ENCODE measurements at regions not wholly inside any gene's neighbourhood (a gene's known extent, or its start where the extent isn't known, plus 50 kb on each side); places are given as distances from the start of the nearest gene placed in this dataset.
"Not testable (repeated sequence)": the region's sequence is repeated elsewhere in the genome, so short reads cannot be mapped to it uniquely, and the experiment has no call there.

DNA sequence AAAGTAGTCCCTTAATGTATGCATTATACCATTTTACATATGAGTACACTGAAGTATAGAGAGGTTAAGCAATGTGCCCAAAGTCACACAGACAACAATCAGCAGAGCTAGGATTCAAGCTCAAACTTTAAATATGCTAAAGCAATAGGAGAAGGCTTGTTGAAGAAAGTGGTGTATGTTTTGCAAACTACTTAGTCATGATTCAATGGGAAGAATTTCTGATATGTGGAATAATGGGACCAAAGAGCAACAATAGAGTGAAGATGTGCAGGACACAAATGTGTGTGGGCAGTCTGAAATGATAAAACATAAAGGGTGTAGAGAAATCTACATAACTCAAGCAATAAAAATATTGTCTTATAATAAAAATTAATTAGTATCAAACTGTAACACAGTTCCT is 109.0 kb upstream of the ARSJ start:
- no peak for DNase-seq

DNA sequence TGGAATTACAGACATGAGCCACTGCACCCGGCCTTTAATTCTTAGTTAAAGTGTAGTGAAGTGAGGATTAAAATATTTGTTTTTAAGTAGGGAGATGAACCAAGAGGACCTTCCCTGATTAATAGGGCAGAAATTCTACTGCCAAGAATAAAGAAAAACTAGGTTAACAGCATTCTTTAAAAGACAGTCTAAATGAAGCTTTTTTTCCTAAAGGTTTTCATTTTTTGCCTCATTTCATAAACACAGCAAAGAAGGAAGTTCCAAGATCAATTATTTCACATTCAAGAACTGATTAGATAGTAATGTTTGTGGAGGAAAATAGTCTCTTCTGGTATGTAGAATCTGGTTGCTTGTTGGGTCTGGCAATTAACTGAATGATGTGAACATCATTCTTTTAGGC is 112.1 kb upstream of the ARSJ start:
- no peak for DNase-seq

DNA sequence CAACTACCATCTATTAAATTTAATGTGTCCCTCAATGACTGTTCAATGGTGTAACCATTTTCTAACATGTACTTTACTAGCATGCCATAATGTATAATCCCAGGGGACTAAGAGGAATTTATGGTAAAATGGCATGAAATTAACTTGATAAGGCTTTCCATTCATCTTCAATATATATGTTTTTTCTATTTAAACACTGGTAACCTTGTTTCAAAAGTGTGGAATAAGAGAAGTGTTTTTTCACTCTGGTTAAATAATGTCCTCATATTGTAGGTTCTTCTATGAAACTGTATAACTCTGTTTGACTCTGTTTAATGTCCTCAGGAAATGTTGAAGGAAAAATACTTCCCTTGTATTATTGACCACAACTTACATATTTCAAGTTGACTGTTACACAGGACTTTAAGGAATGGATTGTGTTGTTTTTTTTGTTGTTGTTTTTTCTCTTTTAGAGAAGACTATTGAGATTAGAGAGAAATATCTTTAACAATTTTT is 113.8 kb upstream of the ARSJ start:
- no peak for DNase-seq

DNA sequence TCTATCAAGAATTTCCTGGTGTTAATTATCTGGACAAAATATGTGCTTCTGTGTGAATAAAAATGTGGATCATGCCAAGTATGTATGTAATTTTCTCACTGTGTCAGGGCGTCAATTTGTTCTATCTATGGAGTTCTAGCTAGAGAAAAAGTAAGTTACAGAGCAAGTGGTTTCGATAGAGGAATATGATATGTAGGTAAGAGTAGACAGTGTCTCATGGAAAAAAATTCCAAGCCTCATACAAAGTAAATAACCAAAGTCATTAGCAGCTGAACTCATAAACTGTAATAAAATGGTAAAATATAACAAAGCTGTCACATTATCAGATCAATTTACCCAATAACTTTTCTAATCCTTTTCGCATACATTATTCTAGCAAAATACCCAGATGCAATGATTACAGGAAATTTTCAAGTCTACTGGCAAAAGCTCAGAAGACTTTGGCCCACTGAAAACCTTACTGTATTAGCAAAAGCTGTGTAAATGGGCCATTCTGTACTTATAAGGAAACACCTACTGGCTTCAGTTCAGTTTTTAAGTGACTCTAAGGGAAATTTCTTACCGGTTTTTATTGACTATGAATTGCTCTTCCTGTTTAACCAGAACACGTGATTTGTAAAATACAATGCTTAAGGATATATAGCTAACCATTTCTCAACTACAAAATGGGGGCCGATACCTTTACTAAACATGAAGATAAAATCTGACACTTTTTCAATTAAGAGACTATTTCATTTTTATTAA is 121.0 kb upstream of the ARSJ start:
- no peak for DNase-seq

DNA sequence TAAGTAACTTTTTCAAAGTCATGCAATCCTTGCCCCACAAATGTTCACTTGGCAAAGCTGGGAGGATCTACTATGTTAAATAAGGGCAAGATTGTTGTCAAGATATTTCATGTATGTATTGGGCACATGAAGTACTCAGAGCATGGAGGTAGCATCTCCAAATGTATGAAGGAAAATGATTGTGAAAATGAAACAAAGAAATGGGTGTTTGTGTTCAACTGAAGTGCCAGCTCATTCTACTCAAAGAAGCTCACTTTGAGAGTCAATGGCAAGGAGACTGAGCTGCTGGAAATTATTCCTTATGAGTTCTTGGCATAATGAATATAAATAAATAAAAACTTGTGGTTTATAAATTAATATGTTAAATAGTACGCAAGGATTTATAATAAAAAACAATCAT is 124.5 kb upstream of the ARSJ start:
- no peak for DNase-seq

DNA sequence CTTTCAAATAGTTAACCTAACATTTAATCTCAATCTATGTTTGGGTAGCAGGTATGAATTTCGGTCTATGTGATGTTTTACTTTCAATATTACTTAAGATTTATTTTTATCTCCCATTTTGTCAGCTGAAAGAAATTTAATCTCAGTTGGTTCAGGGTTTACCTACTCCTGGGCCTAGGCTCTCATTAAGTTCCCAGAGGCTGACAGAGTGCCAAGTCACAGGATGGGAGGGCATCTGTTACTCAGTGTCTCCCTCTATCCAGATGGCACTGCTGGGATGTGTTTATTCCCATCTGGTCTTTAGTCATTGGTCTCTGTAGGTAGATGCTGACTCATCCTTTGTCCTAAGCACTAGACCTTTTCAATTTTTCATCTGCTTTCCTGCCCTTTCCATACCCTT is 129.4 kb upstream of the ARSJ start:
- no peak for DNase-seq

DNA sequence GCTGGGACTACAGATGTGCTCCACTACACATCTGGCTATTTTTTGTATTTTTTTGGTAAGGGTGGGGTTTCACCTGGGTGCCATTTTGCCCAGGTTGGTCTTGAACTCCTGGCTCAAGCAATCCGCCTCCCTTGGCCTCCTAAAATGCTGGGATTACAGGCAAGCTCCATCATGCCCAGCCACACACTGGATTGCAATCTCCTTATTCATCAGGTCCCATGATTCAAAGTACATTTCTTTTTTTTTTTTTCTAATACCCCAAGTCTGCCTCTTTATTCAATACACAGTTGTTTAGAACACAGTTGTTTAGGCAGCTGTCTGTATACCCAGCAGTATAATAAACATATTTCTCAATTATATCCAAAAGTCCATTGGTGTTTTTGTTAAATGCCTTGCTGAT is 130.3 kb upstream of the ARSJ start:
- DNase-seq: no peak

DNA sequence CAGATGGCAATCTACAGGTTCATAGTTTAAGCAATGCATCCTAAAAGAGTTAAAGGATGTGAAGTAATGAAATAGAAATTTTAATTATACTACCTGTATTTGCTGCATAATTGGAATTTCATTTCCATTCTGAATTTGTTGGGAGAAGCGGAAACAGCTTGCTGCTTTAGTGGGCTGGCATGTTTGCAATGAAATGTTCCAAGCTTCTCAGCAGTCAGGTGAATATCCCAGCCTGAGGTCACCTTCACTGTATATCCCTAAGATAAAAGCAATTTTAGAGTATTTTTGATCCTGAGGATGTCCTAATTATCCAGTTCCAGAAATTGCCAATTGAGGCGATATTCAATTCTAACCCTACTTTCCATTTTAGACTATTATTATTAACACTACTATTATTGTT is 136.1 kb upstream of the ARSJ start:
- DNase-seq: no peak

DNA sequence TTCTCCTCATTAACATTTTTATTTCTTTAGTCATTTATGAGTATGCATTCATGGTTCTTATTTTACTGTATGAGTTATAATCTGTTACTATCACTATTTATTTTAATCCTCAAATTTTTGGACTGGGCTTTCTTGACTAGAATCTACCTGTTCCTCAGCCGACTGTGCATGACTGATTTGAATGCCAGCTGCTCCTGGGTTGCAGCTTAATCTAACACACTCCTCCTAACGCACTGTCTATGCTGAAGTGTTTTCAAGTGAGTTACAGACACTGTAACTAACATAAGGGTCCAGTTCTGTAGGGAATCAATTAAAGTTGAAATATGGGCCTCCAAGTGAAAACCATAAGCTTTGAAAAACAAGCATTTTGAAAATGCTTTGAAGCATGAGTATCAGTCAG is 137.4 kb upstream of the ARSJ start:
- peak; percentile 8 for DNase-seq

DNA sequence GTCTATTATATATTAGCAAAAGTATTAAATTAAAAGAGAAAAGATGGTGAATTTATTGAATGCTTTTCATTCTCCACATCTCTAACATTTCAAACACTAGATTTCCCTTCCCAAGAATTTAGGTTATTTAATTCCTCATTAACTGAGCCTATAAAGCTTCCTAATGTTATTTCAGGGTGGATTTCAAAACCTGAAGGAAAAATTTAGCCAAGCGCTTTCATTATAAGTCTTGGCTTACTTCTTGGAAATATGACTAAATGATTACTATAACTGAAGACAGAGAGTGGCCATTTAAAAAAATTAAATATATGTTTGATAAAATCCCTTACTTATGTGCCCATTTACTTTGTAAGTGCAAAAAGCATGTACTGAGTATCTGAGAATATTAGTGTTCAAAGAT is 141.8 kb upstream of the ARSJ start:
- DNase-seq: no peak

DNA sequence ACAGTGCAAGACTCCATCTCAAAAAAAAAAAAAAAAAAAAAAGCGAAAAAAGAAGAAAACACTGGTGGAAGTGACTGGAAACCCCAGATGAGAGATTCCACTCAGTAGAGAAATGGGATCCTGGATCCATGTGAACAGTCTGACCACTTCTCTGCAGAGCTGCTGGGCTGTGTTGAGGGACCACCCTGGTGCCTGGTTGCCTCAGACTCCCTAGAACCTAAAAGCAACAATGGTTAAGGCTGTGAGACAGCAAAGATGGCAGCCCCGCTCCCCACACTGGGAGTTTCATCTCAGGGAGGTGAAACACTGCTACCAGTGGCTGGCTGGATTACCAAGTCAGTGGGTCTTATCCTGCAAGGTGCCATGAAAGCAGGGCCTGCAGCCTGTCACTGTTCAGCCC is 152.8 kb upstream of the ARSJ start:
- no peak for DNase-seq

DNA sequence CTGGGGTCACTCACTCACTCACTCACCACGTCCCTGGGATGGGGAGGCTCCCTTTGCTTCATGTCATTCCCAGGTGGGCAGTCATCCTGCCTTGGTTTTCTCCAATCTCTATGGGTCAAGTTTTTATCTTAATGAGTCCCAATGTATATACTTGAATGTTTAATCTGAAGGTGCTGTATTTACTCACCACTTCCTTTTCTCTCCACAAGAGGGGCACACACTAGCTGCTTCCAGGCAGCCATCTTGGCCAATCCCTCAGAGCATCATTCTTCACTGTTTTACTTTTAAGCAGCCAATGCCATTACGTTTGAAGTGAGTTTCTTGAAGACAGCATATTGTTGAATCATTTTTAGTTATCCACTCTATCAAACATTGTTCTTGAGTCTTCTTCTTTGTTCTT is 153.4 kb upstream of the ARSJ start:
- DNase-seq: no peak

DNA sequence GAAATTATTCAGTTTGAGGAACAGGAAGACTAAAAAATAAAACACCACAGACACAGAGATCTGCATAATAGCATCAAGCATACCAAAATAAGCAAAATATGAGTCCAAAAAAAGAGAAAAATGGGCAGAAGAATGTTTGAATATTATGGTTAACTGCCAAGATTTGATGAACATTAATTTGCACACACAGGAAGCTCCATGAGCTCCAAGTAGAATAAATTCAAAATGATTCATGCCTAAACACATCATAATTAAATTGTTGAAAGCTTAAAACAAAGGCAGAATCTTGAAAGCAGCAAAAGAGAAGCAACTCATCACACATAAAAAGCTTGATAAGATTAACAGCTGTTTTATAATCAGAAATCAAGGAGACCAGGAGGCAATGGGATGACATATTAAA is 156.6 kb upstream of the ARSJ start:
- no peak for DNase-seq

DNA sequence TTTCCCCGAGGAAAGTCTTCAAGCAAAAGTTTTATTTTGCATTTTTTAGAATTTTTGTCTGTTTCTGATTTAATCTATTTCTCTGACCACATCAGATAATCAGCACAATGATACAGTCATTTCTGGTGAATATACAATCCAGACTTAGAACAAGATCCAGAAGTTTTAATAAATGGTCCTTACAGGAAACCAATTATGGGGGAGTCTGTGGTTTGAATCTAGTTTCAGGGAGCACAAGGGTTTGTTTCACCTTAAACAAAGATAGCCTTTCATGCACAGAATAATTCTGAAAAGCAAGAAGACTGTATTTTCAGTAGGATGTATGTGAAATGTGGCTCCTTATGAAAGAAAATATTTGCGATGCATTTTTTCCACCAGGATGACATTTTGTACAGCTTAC is 158.5 kb upstream of the ARSJ start:
- DNase-seq: no peak

DNA sequence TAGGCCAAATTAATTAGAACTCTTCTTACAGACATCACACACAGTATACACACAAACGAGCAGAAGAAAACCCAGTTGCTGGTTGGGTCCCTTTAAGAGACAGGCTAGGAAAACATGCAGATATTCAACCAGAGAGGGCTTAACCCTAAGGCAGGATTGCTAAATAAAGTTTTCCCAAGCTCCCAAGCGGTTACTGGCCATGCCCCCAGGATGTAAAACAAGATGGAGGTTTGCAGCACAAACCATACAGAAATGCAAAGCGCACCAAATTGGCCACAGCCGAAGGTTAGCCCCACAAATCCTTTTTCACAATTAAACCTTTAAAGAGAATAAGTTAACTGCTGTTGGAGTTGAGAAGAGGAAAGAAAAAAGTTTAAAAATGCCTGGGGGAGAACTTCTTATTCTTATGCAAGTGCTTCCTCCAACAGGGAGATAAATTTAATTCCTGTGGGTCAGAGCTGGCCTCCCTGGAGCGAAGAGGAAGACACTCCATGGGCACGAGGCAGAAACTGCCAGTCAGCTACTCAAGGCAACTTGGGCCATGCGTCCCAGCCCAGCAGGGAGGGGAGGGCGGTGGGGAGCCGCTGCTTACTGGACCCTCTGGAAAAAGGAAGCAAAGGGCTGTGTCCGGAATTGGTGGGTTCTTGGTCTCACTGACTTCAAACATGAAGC is 167.6 kb upstream of the ARSJ start:
- DNase-seq: no peak

DNA sequence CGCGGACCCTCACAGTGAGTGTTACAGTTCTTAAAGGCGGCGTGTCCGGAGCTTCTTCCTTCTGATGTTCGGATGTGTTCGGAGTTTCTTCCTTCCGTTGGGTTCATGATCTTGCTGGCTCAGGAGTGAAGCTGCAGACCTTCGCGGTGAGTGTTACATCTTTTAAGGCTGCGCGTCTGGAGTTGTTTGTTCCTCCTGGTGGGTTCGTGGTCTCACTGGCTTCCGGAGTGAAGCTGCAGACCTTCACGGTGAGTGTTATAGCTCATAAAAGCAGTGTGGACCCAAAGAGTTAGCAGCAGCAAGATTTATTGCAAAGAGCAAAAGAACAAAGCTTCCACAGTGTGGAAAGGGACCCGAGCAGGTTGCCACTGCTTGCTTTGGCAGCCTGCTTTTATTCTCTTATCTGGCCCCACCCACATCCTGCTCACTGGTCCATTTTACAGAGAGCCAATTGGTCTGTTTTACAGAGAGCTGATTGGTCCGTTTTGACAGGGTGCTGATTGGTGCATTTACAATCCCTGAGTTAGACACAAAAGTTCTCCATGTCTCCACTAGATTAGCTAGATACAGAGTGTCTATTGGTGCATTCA is 168.3 kb upstream of the ARSJ start:
- DNase-seq: not testable (repeated sequence)

DNA sequence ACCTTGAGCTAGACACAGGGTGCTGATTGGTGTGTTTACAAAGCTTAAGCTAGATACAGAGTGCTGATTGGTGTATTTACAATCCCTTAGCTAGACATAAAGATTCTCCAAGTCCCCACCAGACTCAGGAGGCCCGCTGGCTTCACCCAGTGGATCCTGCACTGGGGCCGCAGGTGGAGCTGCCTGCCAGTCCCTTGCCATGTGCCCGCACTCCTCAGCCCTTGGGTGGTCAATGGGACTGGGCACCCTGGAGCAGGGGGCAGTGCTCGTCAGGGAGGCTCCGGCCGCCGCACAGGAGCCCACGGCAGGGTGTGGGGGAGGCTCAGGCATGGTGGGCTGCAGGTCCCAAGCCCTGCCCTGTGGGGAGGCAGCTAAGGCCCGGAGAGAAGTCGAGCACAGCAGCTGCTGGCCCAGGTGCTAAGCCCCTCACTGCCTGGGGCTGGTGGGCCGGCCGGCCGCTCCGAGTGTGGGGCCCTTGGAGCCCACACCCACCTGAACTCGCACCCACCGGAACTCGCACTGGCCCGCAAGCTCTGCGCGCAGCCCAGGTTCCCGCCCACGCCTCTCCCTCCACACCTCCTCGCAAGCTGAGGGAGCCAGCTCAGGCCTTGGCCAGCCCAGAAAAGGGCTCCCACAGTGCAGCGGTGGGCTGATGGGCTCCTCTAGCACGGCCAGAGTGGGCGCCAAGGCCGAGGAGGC is 169.1 kb upstream of the ARSJ start:
- DNase-seq: not testable (repeated sequence)

DNA sequence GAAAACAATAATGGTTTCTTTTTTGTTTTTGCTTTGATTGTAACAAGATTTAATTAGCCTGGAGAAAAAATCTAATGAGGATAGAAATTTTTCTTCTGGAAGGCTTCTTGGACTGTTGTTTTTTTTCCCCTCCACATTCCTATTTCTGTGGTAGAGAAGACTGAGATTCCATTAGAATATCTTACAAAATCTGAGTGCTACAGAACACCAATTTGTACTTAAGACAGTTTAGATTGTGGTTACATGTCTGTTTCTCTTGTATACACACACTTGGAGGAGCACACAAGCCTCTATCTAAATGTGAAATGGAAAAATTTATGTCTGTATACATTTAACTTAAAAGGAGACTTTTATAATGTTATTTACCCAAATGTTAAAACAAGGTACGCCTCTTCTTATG is 176.9 kb upstream of the ARSJ start:
- no peak for DNase-seq

DNA sequence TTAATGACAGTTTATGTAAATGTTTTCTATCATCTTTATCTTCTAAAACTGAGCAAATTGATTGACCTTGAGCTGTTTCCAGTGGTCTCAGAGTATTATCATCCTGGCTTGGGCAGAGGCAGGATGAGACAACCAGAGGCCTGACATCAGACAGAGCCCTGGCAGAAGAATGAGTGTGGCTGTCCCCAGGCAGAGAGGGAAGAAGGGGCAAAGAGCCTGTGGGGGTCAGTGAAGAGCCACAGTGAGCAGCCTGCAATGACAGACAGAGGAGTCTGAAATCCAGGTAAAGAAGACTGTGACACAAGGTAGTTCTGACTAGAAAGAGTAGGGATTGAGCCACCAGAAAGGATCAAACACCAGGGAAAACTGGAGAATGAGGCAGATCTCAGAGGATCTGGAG is 182.4 kb upstream of the ARSJ start:
- DNase-seq: no peak

DNA sequence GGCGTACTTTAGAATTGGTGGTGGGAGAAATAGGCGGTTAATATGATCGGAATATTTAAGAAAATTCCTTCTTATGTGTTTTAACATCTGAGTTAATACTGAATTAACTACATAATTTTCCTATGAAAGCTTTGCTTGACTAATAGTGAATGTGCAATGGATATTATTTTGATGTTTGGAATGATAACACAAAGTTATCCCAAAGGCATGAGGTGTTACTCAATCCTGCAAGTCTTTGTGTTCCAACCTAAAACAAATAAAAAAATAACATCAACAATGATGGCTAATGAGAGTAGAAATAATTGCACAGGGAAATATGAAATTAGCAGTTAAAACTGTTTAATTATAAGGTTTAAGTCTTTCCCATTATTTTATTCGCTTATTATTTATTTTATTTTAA is 183.6 kb upstream of the ARSJ start:
- no peak for DNase-seq

DNA sequence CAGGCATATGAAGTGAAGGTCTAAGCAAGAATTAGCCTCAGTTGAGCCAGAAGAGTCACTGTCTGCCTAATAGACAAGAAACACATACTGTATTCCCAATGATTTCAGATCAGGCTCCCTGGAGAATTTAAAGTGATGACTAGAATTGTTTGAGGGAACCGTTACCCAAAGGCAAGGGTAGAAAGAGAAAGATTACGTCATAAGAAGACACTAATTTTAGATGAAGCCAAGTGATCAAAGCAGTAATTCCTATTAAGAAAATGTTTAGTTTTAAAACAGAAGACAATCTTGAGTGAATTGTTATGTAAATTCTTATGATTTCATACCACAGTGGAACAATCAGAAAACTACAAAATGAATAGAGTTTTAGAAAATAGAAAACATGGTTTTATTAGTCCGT is 194.5 kb upstream of the ARSJ start:
- DNase-seq: no peak

DNA sequence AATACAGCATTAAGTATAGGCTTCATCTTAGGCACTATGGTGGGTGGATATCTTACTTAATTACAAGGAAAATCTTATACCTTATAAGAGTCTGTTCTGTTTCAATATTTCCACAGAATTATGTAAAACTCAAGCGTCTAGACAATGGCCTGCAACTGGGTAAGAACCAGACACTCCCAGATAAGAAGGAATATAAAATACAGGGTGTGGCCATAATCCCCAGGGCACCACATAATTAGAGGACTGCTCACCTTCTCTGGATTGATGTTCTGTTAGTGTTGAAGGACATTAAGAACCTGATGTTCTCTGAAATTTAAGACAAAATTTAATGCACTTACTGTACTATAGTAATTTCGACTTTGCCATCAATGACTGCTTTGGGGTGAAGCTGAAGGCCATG is 198.2 kb upstream of the ARSJ start:
- no peak for DNase-seq

DNA sequence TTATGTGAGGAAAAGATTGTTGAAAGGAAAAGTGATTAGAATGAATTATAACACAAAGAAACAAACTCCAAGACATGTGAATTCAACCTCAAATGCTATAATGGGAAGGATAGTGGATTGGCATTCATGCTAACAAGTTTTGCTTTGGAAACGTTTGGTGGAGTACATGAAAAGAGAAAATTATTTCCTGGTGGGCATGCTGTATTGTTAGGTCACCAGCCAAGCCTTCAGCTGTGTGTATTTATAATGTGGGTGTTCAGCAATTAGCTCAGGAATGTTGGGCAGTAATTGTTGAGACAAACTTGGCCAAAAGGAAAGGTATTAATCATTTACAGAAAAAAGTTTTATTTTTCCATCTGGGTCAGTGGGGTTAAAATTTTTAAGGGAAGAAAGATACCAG is 198.9 kb upstream of the ARSJ start:
- DNase-seq: no peak

DNA sequence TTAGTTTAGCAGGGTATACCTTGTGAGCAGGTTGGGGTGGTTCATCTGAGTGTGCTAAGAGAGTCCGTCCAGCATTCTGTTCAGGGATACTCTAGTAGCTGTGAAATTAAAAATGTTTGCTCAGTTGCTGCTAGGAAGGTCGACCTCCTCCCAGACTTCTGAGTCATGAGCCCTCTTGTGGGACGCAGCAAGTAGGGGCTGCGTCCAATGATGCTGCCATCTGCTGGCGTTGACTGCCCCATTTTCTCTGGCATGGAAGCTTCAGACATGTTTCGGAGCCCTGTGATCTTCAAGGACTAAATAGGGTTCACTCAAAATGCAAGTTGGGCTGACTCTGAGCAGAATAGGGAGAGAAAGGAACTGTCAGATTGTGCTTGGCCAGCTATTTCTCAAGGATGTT is 201.0 kb upstream of the ARSJ start:
- no peak for DNase-seq
